GM18499 (cell line): ENCODE measurements at regions not wholly inside any gene's neighbourhood (a gene's known extent, or its start where the extent isn't known, plus 50 kb on each side); places are given as distances from the start of the nearest gene placed in this dataset.

ENCODE experiments used
- ATAC-seq: cut with Tn5 transposase; IDR thresholded peaks from one replicate; pipeline ENCODE4 v1.9.1; 2021; ENCODE audit warnings: moderate number of reproducible peaks; ENCODE audit not compliant: insufficient read depth, unreplicated experiment

- no peak for ATAC-seq
These were observed 51.2 kb upstream of the RNF144B start for GRCh38 chr6:18335948-18336347.

- ATAC-seq = no peak
These were observed 52.9 kb upstream of the RNF144B start for GRCh38 chr6:18334251-18334650.

DNA sequence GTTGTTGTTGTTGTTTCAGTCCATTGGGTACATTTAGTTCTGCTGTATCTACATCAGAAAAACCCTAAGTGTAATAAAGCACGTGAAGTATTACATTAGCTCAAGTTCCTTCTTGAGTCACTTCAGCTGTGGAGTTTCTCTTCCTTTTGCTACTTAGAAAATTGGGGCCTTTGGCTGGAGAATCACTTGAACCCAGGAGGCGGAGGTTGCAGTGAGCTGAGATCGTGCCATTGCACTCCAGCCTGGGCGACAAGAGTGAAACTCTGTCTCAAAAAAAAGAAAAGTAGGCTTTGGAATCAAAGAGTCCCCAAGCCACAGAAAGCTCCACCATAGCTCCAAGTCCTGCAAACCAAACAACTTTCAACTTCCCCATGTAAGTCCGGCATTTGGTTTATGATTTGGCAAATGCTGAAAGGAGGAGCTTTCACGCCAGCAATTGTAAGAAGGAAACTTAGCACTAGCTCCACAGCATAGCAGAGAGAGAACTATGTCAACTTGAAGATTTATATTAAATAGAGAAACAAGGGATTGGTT is 56.5 kb upstream of the RNF144B start:
- no peak for ATAC-seq

DNA sequence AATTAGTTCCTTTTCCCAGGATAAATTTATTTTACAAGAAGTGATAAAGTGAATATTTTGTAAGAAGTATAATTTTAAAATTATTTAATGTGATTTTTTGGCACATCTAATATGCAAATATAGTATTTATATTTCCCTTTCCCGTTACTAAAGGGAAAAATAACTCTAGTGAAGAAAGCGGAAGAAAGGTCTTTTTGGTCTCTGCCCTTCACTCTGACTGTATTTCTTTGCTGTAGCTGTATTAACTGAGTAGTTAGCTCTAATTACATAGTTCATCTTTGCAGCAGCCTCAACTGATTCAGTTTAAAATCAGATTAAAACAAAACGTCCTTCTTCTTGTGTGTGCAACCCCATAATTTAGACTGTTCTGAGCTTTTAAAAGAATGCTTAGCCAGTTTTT is 57.4 kb upstream of the RNF144B start:
- ATAC-seq = no peak

DNA sequence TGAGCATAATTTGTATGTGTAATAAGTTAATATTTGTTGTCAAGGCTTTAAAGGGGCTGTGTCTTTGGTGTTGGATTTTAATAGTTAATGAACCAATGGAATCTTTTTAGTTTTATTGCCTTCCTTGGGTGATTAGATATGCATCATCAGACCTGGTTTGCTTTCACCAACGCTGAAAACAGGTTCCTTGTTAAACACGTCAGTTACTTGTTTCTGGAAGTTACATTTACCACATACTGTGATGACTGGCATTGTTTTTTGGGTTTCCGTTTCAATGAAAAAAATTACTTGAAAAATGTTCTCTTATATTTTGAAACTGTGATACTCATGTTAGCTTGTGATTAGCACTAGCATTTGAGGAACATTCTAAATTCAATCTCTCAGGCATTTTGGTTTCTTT is 58.6 kb upstream of the RNF144B start:
- ATAC-seq = no peak

GRCh38 chr6:18328070-18328469 is 59.1 kb upstream of the RNF144B start:
- ATAC-seq = no peak

GRCh38 chr6:18327626-18328025 is 59.5 kb upstream of the RNF144B start:
- no peak for ATAC-seq

DNA sequence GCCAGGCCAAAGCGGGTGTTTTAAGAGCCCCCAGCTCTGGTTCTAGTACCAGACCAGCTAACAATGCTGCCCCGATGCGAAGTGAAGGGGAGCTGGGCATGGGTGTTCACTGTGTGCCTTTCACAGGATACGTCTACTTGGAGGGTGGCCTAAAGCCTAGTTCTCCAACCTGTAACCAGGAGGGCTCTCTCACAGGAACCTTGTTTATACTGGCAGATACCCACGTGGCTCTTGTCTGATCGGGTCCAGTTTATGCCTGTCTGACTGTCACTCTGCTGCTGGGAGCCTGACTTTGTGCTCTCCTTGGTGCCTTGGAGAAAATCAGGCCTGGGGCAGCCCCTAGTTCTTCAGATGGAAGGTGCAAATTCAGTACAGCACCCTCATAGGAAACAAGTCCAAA is 60.2 kb upstream of the RNF144B start:
- no peak for ATAC-seq

DNA sequence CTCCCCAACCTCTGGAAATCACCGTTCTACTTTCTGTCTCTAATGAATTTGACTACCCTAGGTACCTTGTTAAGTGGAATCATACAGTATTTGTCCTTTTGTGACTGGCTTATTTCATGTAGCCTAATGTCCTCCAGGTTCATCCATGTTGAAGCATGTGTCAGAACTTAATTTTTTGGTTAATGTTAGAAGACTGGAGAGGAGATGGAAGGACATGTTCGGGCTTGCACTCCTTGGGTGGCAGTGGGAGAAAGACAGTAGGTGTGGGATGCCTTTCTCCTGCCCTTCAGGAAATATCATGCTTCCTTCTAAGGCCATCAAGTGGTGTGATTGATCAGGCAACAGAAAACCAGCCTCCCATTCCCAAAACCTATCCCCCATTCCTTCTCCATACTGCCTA is 61.1 kb upstream of the RNF144B start:
- ATAC-seq = no peak

- ATAC-seq = no peak
These were observed 60.3 kb upstream of the DEK start for GRCh38 chr6:18324706-18325042.

DNA sequence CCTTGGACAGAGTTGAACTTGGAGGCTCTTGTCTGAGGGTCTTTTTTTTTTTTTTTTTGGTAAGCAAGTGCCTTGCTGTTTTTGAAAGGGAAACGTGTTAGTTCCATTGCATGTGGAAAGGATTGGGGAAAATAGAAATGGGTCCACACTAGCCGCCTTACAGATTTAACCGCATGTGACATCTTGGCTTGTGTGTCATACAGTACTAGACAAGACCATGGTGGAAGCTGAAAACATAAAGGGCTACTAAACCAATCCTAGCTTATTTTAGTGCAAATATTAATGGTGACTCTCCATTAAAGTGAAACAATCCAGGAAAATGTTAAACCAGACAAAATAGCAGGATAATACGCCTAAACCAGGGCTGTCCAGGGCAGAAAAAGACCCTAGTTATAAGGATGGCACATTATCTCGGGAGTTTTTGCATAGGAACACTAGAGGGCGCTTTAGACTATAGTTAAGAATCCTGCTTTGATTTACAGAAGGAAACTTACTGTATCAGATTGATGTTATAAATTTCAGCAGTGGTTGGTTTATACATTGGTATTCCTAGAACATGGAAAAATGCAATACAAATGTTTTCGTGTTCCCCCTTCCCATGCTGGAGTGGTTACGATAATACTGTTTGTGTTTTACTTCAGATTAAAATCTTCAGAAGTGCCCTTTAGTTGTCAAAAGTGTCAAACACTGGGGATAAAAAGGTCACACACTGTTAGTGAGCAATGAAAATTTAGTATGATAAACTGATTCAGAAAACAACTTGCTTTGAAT is 59.8 kb upstream of the DEK start:
- peak; percentile 43 for ATAC-seq

DNA sequence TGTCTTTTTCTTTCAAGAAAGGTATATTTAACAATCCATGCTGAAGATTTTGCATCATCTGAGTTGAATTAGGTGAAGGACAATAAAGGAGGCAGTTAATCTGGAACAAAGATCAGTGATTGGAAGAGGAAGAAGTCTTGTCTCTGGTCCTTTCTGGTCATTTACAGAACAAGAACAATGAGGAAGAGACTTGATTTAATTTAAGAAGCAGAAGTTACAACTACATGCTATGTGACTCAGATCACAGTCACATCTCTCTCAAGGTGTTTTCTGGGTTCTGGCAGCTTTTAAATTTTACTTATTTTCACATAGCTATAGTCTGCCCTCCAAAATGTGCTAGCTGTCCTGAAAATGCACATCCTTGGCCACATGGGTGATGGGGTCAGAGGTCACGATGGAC is 53.5 kb upstream of the DEK start:
- ATAC-seq = no peak

DNA sequence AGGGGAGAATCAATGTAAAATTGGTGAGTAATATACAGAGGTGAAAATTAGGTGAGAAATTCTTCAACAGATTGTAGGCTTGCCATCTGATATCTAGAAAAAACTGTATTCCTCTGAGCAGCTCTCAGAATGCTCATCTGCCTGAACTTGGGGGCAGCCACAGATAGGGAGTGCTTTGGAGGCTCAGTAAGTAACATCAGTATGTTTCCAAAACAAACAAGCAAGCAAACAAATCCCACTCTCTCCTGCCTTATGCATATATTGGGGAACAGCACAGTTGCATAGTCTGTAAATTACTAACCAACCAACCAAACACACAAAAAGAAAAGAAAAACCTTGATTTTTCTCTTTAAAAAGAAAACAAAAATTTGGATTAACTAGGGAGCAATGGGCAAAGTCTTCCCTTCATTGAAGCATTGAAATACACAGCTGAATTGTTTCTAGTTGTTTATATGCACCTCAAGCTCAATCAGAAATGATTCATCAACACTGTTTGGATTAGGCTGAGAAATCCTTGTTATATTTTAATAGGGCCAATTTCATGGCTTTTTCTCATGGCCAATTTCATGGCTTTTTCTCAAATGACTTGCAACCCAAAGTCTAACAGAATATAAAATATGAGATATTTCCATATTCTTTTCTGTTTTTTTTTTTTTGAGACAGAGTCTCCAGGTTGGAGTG is 50.1 kb upstream of the DEK start:
- ATAC-seq = no peak
